ENCODE measurements at regions not wholly inside any gene's neighbourhood (a gene's known extent, or its start where the extent isn't known, plus 50 kb on each side); places are given as distances from the start of the nearest gene placed in this dataset.
A peak's percentile ranks its signal among the peaks of the same experiment; 100 is the strongest.

DNA sequence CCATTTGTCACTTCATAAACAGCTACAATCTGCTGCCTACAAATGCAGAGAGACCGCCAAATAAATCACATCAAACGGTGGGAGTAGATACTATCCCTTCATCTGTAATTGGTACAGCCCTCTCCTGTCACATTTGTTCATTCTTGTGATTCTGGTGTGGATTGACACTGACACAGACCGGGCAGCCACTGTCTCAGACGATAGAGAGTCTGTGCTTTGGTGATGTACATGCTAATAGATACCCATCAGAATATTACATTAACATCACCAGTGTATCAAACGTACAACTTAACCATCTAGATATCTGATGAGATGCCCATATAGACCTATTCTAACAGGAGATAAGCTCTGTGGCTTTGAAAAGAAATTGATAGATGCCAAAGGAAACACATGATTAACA lies 419.7 kb upstream of the ZEB2 start:
- no peak overlapping the region for H3K27ac ChIP-seq
- no peaks in the 10 kb centered on the region for H3K9me3 ChIP-seq (ENCODE audit: low read depth)
- TF ChIP-seq, protein P1, sequence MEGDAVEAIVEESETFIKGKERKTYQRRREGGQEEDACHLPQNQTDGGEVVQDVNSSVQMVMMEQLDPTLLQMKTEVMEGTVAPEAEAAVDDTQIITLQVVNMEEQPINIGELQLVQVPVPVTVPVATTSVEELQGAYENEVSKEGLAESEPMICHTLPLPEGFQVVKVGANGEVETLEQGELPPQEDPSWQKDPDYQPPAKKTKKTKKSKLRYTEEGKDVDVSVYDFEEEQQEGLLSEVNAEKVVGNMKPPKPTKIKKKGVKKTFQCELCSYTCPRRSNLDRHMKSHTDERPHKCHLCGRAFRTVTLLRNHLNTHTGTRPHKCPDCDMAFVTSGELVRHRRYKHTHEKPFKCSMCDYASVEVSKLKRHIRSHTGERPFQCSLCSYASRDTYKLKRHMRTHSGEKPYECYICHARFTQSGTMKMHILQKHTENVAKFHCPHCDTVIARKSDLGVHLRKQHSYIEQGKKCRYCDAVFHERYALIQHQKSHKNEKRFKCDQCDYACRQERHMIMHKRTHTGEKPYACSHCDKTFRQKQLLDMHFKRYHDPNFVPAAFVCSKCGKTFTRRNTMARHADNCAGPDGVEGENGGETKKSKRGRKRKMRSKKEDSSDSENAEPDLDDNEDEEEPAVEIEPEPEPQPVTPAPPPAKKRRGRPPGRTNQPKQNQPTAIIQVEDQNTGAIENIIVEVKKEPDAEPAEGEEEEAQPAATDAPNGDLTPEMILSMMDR (IDR thresholded peaks at IDR 0.05; ENCODE audit: low read depth, low read length): no peak
- no peaks in the 10 kb centered on the region for H3K27me3 ChIP-seq
- peaks cover 6% of the 10 kb centered on the region for H3K4me1 ChIP-seq (ENCODE audit: low read depth)
- no peak overlapping the region for H3K4me3 ChIP-seq
- H3K36me3 ChIP-seq: no peaks in the 10 kb centered on the region
- no peak for DNase-seq (ENCODE audit: low read depth in 1 of 2, low spot score in 1 of 2)

DNA sequence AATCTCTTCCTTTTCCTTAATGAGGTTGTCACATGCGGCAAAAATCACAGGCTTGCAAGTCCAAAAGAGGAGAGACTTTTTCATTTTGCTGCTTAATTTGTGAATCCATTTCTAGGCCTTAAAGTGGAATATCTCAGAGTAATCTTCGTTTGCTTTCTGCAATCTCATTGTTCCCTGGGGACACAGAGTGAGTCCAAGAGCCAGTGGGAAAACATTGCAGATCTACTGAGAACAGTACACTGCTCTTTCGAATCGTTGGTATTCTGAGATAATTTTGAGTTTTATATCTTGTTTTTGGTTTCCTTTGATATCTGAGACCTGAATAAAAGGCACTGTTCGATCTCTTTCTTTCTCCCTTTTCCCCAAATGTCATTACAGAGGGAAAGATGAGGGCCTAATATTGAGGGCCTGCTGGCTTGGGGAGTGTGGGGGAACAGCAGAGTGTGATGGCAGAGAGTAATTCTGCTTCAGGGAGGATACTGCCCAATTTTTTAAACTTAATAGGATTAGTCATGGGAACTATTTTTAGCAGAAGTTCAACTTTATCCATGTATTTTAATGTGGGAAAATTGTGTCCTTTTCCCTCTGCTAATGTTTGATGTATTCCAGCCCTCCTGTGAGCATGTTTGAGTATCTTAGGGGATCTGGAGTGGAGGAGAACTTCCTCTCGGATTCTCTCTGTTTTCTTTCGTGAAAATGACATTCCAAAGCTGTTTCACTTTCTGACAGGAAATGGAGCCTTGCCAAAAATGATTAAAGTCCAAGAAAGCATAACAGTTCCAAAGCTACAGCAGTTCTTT lies 418.2 kb upstream of the ZEB2 start:
- no peaks in the 10 kb centered on the region for H3K36me3 ChIP-seq
- no peak overlapping the region for H3K4me3 ChIP-seq
- H3K9me3 ChIP-seq (ENCODE audit: low read depth): no peaks in the 10 kb centered on the region
- H3K27ac ChIP-seq: peak overlapping the region; percentile 8
- H3K27me3 ChIP-seq: no peaks in the 10 kb centered on the region
- H3K4me1 ChIP-seq (ENCODE audit: low read depth): peaks cover 6% of the 10 kb centered on the region
- TF ChIP-seq, protein P1 (IDR thresholded peaks at IDR 0.05; ENCODE audit: low read depth, low read length): no peak
- peak; percentile 43 to 94 for DNase-seq (ENCODE audit: low read depth in 1 of 2, low spot score in 1 of 2)

DNA sequence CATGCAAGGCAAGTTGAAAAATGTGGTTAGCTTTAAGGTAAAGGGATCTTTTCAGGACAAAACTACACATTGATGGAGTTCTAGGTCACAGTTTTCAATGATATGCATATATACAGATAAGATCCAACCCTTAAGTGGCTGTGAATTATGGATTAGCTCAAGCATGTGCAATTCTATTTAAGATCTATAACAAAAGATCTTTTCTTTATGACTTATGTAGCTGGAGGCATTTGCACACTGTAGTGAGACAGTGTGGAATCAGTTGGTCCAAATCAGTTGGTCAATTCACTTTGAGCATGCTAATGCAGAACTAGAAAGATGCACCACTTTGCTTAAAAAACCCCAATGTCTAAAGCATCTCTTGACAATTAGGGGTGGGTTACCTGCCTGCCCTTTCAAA lies 417.1 kb upstream of the ZEB2 start:
- H3K9me3 ChIP-seq (ENCODE audit: low read depth): no peaks in the 10 kb centered on the region
- H3K27ac ChIP-seq: no peak overlapping the region
- TF ChIP-seq, protein P1 (IDR thresholded peaks at IDR 0.05; ENCODE audit: low read depth, low read length): no peak
- no peak for DNase-seq (ENCODE audit: low read depth in 1 of 2, low spot score in 1 of 2)
- H3K4me3 ChIP-seq: no peak overlapping the region
- H3K36me3 ChIP-seq: no peaks in the 10 kb centered on the region
- H3K4me1 ChIP-seq (ENCODE audit: low read depth): peaks cover 6% of the 10 kb centered on the region
- H3K27me3 ChIP-seq: no peaks in the 10 kb centered on the region

DNA sequence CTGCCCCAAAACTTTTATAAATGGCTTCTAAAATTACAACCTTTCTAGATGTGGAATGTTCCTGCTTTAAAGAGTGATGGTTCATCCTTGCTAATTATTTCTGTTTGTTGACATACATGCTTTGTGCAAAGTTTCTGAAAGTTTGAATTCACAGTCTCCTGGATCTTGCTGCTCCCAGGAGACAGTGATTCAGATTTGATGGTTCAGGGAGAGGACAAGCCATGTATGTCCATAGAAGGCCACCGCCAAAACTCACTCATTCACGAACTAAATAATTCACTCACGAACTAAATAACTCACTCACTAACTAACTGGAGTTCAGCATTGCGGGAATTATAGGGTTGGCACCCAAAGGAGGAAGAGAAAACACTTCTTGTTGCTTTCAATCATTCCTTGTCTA lies 416.5 kb upstream of the ZEB2 start:
- DNase-seq (ENCODE audit: low read depth in 1 of 2, low spot score in 1 of 2): no peak
- Histone ChIP-seq H3K36me3 (no peaks in the 10 kb centered on the region), H3K27ac (no peak overlapping the region), H3K9me3 (ENCODE audit: low read depth) (no peaks in the 10 kb centered on the region), H3K4me3 (no peak overlapping the region), H3K27me3 (no peaks in the 10 kb centered on the region), H3K4me1 (ENCODE audit: low read depth) (peaks cover 6% of the 10 kb centered on the region)
- TF ChIP-seq, protein P1 (IDR thresholded peaks at IDR 0.05; ENCODE audit: low read depth, low read length): no peak

DNA sequence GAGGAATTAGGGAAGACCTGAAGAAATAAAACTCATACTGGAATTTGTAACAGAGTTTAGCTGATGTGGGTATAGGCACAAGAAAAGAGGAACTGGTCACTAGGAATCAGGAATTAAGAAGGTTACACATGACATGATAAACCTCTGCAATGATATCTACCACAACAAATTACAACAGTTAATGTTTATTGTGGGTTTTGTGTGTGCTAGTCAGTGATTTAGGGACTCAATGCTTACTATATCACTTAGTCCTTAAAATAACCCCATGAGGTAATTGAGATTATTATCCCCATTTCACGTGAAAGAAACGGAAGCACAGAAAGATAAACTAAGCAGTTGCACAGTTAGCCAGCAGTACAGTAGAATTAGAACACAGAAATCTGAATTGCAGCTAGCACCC lies 415.8 kb upstream of the ZEB2 start:
- TF ChIP-seq, protein P1 (IDR thresholded peaks at IDR 0.05; ENCODE audit: low read depth, low read length): no peak
- H3K36me3 ChIP-seq: no peaks in the 10 kb centered on the region
- no peak for DNase-seq (ENCODE audit: low read depth in 1 of 2, low spot score in 1 of 2)
- no peak overlapping the region for H3K27ac ChIP-seq
- H3K4me1 ChIP-seq (ENCODE audit: low read depth): peaks cover 6% of the 10 kb centered on the region
- no peaks in the 10 kb centered on the region for H3K27me3 ChIP-seq
- H3K9me3 ChIP-seq (ENCODE audit: low read depth): no peaks in the 10 kb centered on the region
- no peak overlapping the region for H3K4me3 ChIP-seq
